IMR-90 (cell line): ENCODE measurements at regions not wholly inside any gene's neighbourhood (a gene's known extent, or its start where the extent isn't known, plus 50 kb on each side); places are given as distances from the start of the nearest gene placed in this dataset.

ENCODE experiments used
- ATAC-seq: fragments of 200-7000 bp; cut with Tn5 transposase; 2 replicates; pipeline ENCODE4 v1.9.1; 2020; ENCODE audit warnings: low read depth, mild to moderate bottlenecking, moderate library complexity
- BruUV-seq: library from RNA; stranded (reverse); fragments of 400-500 nt; replicated peaks from 2 replicates; lab custom pipeline; 2021; lab: Mats Ljungman, UMichigan
- CTCF ChIA-PET: fragments of 300-600 bp; formaldehyde crosslinking; extraction: SDS; loops from one replicate; lab custom pipeline; 2021; ENCODE audit warnings: antibody characterized with exemption; lab: Yijun Ruan, JAX
- POLR2A ChIA-PET: fragments of 300-600 bp; sonication (Branson Sonifier 250); formaldehyde crosslinking; loops from one replicate; lab custom pipeline; 2022; ENCODE audit warnings: antibody characterized with exemption; ENCODE audit not compliant: unreplicated experiment; lab: Charles Lee
- DNase-seq: peaks from one replicate; pipeline ENCODE4 v3.0.0; 2013
- H2AFZ ChIP-seq: replicated peaks from 2 replicates; pipeline ENCODE3; 2013; ENCODE audit warnings: low read length, mild to moderate bottlenecking; ENCODE audit not compliant: poor library complexity
- H2AK5ac ChIP-seq: 2 replicates; pipeline ENCODE4 v1.6.1; 2013; ENCODE audit warnings: low read depth, low read length, inconsistent platforms
- H2AK9ac ChIP-seq: replicated peaks from 2 replicates; pipeline ENCODE3; 2013; ENCODE audit warnings: mild to moderate bottlenecking, low read depth, low read length, moderate library complexity; ENCODE audit not compliant: poor library complexity
- H2BK120ac ChIP-seq: 2 replicates; pipeline ENCODE4 v1.6.1; 2013; ENCODE audit warnings: low read depth, low read length, inconsistent platforms
- H2BK15ac ChIP-seq: 3 replicates; pipeline ENCODE4 v1.6.1; 2013; ENCODE audit warnings: low read depth, low read length, inconsistent platforms
- H2BK20ac ChIP-seq: 2 replicates; pipeline ENCODE4 v1.6.1; 2013; ENCODE audit warnings: low read depth, mild to moderate bottlenecking, inconsistent platforms, low read length, moderate library complexity
- H2BK5ac ChIP-seq: 2 replicates; pipeline ENCODE4 v1.6.1; 2013; ENCODE audit warnings: mild to moderate bottlenecking, low read depth, low read length, inconsistent platforms; ENCODE audit not compliant: poor library complexity, severe bottlenecking
- H3K14ac ChIP-seq: replicated peaks from 2 replicates; pipeline ENCODE4 v1.6.1; 2013; ENCODE audit warnings: low read depth, low read length, inconsistent platforms
- H3K18ac ChIP-seq: 2 replicates; pipeline ENCODE4 v1.6.1; 2013; ENCODE audit warnings: low read depth, low read length, control low read depth
- H3K23ac ChIP-seq: 2 replicates; pipeline ENCODE4 v1.6.1; 2013; ENCODE audit warnings: low read depth, low read length, inconsistent platforms
- H3K27ac ChIP-seq: 2 replicates; pipeline ENCODE4 v1.5.1; 2013; ENCODE audit warnings: mild to moderate bottlenecking, control low read depth, low read length; ENCODE audit not compliant: insufficient read depth
- H3K27me3 ChIP-seq: 2 replicates; pipeline ENCODE4 v1.6.1; 2013; ENCODE audit warnings: low read length; ENCODE audit not compliant: control insufficient read depth, insufficient read depth
- H3K36me3 ChIP-seq: 2 replicates; pipeline ENCODE4 v1.6.1; 2013; ENCODE audit warnings: low read length, mixed read lengths; ENCODE audit not compliant: control insufficient read depth, insufficient read depth
- H3K4ac ChIP-seq: 2 replicates; pipeline ENCODE4 v1.6.1; 2013; ENCODE audit warnings: low read depth, low read length, inconsistent platforms
- H3K4me1 ChIP-seq: 2 replicates; pipeline ENCODE4 v1.6.1; 2013; ENCODE audit warnings: low read length, mixed read lengths; ENCODE audit not compliant: control insufficient read depth, insufficient read depth
- H3K4me2 ChIP-seq: 2 replicates; pipeline ENCODE4 v1.6.1; 2013; ENCODE audit warnings: low read depth, mild to moderate bottlenecking, control low read depth, low read length, moderate library complexity
- H3K4me3 ChIP-seq: 2 replicates; pipeline ENCODE4 v1.5.1; 2013; ENCODE audit warnings: low read depth, mild to moderate bottlenecking, control low read depth, low read length, moderate library complexity; ENCODE audit not compliant: insufficient read depth
- H3K56ac ChIP-seq: 2 replicates; pipeline ENCODE4 v1.6.1; 2013; ENCODE audit warnings: low read length, inconsistent platforms; ENCODE audit not compliant: insufficient read depth; ENCODE audit errors: extremely low read depth
- H3K79me1 ChIP-seq, 2 experiments: 2 replicates each; pipeline ENCODE4 v1.6.1; 2013; ENCODE audit warnings: low read length in 2 of 2, inconsistent platforms in 1 of 2, low read depth in 1 of 2
- H3K9ac ChIP-seq: 2 replicates; pipeline ENCODE4 v1.6.1; 2013; ENCODE audit warnings: low read depth, low read length, control low read depth
- H3K9me1 ChIP-seq: 2 replicates; pipeline ENCODE4 v1.6.1; 2013; ENCODE audit warnings: low read length, inconsistent platforms; ENCODE audit not compliant: insufficient read depth
- H3K9me3 ChIP-seq: 2 replicates; pipeline ENCODE4 v1.6.1; 2013; ENCODE audit warnings: low read length; ENCODE audit not compliant: control insufficient read depth, insufficient read depth
- H4K20me1 ChIP-seq: 2 replicates; pipeline ENCODE4 v1.6.1; 2013; ENCODE audit warnings: low read length, inconsistent platforms; ENCODE audit not compliant: insufficient read depth
- H4K5ac ChIP-seq: 2 replicates; pipeline ENCODE4 v1.6.1; 2013; ENCODE audit warnings: mild to moderate bottlenecking, low read depth, low read length, control low read depth
- H4K8ac ChIP-seq, 2 experiments: 2 replicates each; pipeline ENCODE4 v1.6.1; 2013; ENCODE audit warnings: low read depth in 2 of 2, low read length in 2 of 2, control low read depth in 1 of 2, inconsistent platforms in 1 of 2
- H4K91ac ChIP-seq: 2 replicates; pipeline ENCODE4 v1.6.1; 2013; ENCODE audit warnings: low read depth, low read length, inconsistent platforms; ENCODE audit not compliant: insufficient read depth
- MAZ ChIP-seq: IDR thresholded peaks from 2 replicates; pipeline ENCODE4 v1.6.1; 2012; ENCODE audit warnings: low read depth, mild to moderate bottlenecking, low read length, improper control_type of control experiment, moderate library complexity, borderline replicate concordance
- RCOR1 ChIP-seq: IDR thresholded peaks from 2 replicates; pipeline ENCODE4 v1.6.1; 2012; ENCODE audit warnings: mild to moderate bottlenecking, low read length, improper control_type of control experiment; ENCODE audit not compliant: insufficient replicate concordance
- WGBS, 2 experiments: methylation state at CpG; one replicate each; pipeline versions ENCODE4 v1.1.5 to v1.1.7; 2013; ENCODE audit warnings: missing lambda C conversion rate in 2 of 2; ENCODE audit not compliant: insufficient read length in 1 of 2; ENCODE audit errors: extremely low coverage in 2 of 2; 5-methylcytosine and 5-hydroxymethylcytosine counted together
- dilution Hi-C: fragments of 300-500 bp; cut with HindIII; formaldehyde crosslinking; loops from one replicate; pipeline ENCODE4 v1.14.3; 2018; ENCODE audit warnings: low sequenced_read_pairs; ENCODE audit not compliant: unreplicated experiment
- in situ Hi-C: fragments of 300-500 bp; cut with MboI; formaldehyde crosslinking; loops from 3 replicates; pipeline ENCODE4 v1.14.3; 2019; ENCODE audit warnings: low sequenced_read_pairs, inconsistent platforms, mixed read lengths
- intact Hi-C: fragments of 100-400 bp; cut with micrococcal nuclease; formaldehyde crosslinking; loops from 2 replicates; pipeline ENCODE4 v1.10.0; 2022

- H4K5ac ChIP-seq = no peak overlapping the region
- no peaks in the 10 kb centered on the region for H3K79me1 ChIP-seq
- H3K27ac ChIP-seq = no peak overlapping the region
- H3K4me3 ChIP-seq = no peak overlapping the region
- H3K56ac ChIP-seq = no peak overlapping the region
- H2BK20ac ChIP-seq = no peak overlapping the region
- no peak overlapping the region for H2BK15ac ChIP-seq
- dilution Hi-C loops = no loop called here
- H2AK5ac ChIP-seq = no peak overlapping the region
- in situ Hi-C loops = no loop called here
- H3K14ac ChIP-seq = no peak overlapping the region
- no peak overlapping the region for H3K18ac ChIP-seq
- H4K8ac ChIP-seq = no peak overlapping the region
- H3K36me3 ChIP-seq = no peaks in the 10 kb centered on the region
- intact Hi-C loops = loop anchor here (10.0 kb wide), 1 partner anchor 206 kb away; no protein-coding TSS in a partner anchor
- ChIA-PET POLR2A (no interaction called here), CTCF (no interaction called here)
- WGBS, 2 experiments = 100% methylated on average over 1 of the region's 5 CpGs; no CpG with 5 or more reads in 1 of the 2 experiments
- BruUV-seq = no TSS peak
- H2BK5ac ChIP-seq = no peak overlapping the region
- no peak overlapping the region for H3K23ac ChIP-seq
- DNase-seq = no peak
- no peak overlapping the region for H3K4ac ChIP-seq
- no peaks in the 10 kb centered on the region for H3K9me3 ChIP-seq
- H2AK9ac ChIP-seq = no peak overlapping the region
- H3K4me2 ChIP-seq = no peak overlapping the region
- no peak overlapping the region for H2AFZ ChIP-seq
- H4K91ac ChIP-seq = no peak overlapping the region
- no peaks in the 10 kb centered on the region for H4K20me1 ChIP-seq
- H3K9me1 ChIP-seq = no peaks in the 10 kb centered on the region
- H2BK120ac ChIP-seq = no peak overlapping the region
- ATAC-seq = no peak
- H3K9ac ChIP-seq = no peak overlapping the region
- peaks cover 25% of the 10 kb centered on the region for H3K27me3 ChIP-seq
- no peak for TF ChIP-seq RCOR1
- TF ChIP-seq MAZ = no peak
- no peaks in the 10 kb centered on the region for H3K4me1 ChIP-seq
Observed at GRCh38 chr11:10938650-10939387, 81.0 kb upstream of the ZBED5 start.
